ENCODE measurements at regions not wholly inside any gene's neighbourhood (a gene's known extent, or its start where the extent isn't known, plus 50 kb on each side); places are given as distances from the start of the nearest gene placed in this dataset.
A peak's percentile ranks its signal among the peaks of the same experiment; 100 is the strongest.

GRCh38 chr6:169965239-169965638 lies 213.8 kb downstream of the ERMARD start:
- TF ChIP-seq CTCF (IDR thresholded peaks at IDR 0.05; ENCODE audit: borderline replicate concordance, extremely low read depth, low read length, poor library complexity, severe bottlenecking) (no peak), EZH2 (IDR thresholded peaks at IDR 0.05; ENCODE audit: borderline replicate concordance, low read depth, low read length, severe bottlenecking) (no peak)
- no peaks in the 10 kb centered on the region for H3K4me1 ChIP-seq (ENCODE audit: insufficient read depth, low read length)
- peaks cover 5% of the 10 kb centered on the region for H3K27me3 ChIP-seq (ENCODE audit: insufficient read depth, low read length, poor library complexity)
- no peak for ATAC-seq (ENCODE audit: insufficient read depth, low read depth)
- no peaks in the 10 kb centered on the region for H4K20me1 ChIP-seq (ENCODE audit: insufficient read depth, low read length)
- H3K79me2 ChIP-seq (ENCODE audit: insufficient read depth, low read length): no peaks in the 10 kb centered on the region
- no peak overlapping the region for H3K27ac ChIP-seq (ENCODE audit: low read length)
- no peak overlapping the region for H2AFZ ChIP-seq (ENCODE audit: low read depth, low read length)
- H3K9ac ChIP-seq (ENCODE audit: low read depth, low read length): no peak overlapping the region
- no peaks in the 10 kb centered on the region for H3K36me3 ChIP-seq (ENCODE audit: insufficient read depth, low read length)
- no peaks in the 10 kb centered on the region for H3K9me3 ChIP-seq (ENCODE audit: insufficient read depth, low read length, severe bottlenecking)
- no peak for DNase-seq
- H3K4me3 ChIP-seq (ENCODE audit: low read depth in 1 of 2, low read length in 2 of 2): no peak overlapping the region
- no peak overlapping the region for H3K4me2 ChIP-seq (ENCODE audit: insufficient read depth, low read length)

GRCh38 chr6:169964486-169965180 lies 213.2 kb downstream of the ERMARD start:
- no peak for DNase-seq
- Histone ChIP-seq H3K36me3 (ENCODE audit: insufficient read depth, low read length) (no peaks in the 10 kb centered on the region), H3K4me3 (ENCODE audit: low read depth in 1 of 2, low read length in 2 of 2) (no peak overlapping the region), H4K20me1 (ENCODE audit: insufficient read depth, low read length) (no peaks in the 10 kb centered on the region), H3K4me2 (ENCODE audit: insufficient read depth, low read length) (no peak overlapping the region), H3K27ac (ENCODE audit: low read length) (no peak overlapping the region), H3K27me3 (ENCODE audit: insufficient read depth, low read length, poor library complexity) (peaks cover 5% of the 10 kb centered on the region), H2AFZ (ENCODE audit: low read depth, low read length) (no peak overlapping the region), H3K9me3 (ENCODE audit: insufficient read depth, low read length, severe bottlenecking) (no peaks in the 10 kb centered on the region), H3K4me1 (ENCODE audit: insufficient read depth, low read length) (no peaks in the 10 kb centered on the region), H3K79me2 (ENCODE audit: insufficient read depth, low read length) (no peaks in the 10 kb centered on the region), H3K9ac (ENCODE audit: low read depth, low read length) (no peak overlapping the region)
- TF ChIP-seq CTCF (IDR thresholded peaks at IDR 0.05; ENCODE audit: borderline replicate concordance, extremely low read depth, low read length, poor library complexity, severe bottlenecking): no peak
- TF ChIP-seq EZH2 (IDR thresholded peaks at IDR 0.05; ENCODE audit: borderline replicate concordance, low read depth, low read length, severe bottlenecking): no peak
- ATAC-seq (ENCODE audit: insufficient read depth, low read depth): no peak

GRCh38 chr6:169963581-169964297 lies 212.3 kb downstream of the ERMARD start:
- H4K20me1 ChIP-seq (ENCODE audit: insufficient read depth, low read length): no peaks in the 10 kb centered on the region
- no peak overlapping the region for H3K9ac ChIP-seq (ENCODE audit: low read depth, low read length)
- DNase-seq: peak; percentile 1
- H3K4me1 ChIP-seq (ENCODE audit: insufficient read depth, low read length): no peaks in the 10 kb centered on the region
- H3K4me2 ChIP-seq (ENCODE audit: insufficient read depth, low read length): no peak overlapping the region
- no peak overlapping the region for H3K27ac ChIP-seq (ENCODE audit: low read length)
- no peak overlapping the region for H3K4me3 ChIP-seq (ENCODE audit: low read depth in 1 of 2, low read length in 2 of 2)
- no peak overlapping the region for H2AFZ ChIP-seq (ENCODE audit: low read depth, low read length)
- no peaks in the 10 kb centered on the region for H3K36me3 ChIP-seq (ENCODE audit: insufficient read depth, low read length)
- no peak for ATAC-seq (ENCODE audit: insufficient read depth, low read depth)
- H3K79me2 ChIP-seq (ENCODE audit: insufficient read depth, low read length): no peaks in the 10 kb centered on the region
- no peaks in the 10 kb centered on the region for H3K9me3 ChIP-seq (ENCODE audit: insufficient read depth, low read length, severe bottlenecking)
- H3K27me3 ChIP-seq (ENCODE audit: insufficient read depth, low read length, poor library complexity): peaks cover 5% of the 10 kb centered on the region
- TF ChIP-seq CTCF (IDR thresholded peaks at IDR 0.05; ENCODE audit: borderline replicate concordance, extremely low read depth, low read length, poor library complexity, severe bottlenecking) (no peak), EZH2 (IDR thresholded peaks at IDR 0.05; ENCODE audit: borderline replicate concordance, low read depth, low read length, severe bottlenecking) (no peak)

All from DND-41 (cell line).